GM23338 (cell line): ENCODE measurements at regions not wholly inside any gene's neighbourhood (a gene's known extent, or its start where the extent isn't known, plus 50 kb on each side); places are given as distances from the start of the nearest gene placed in this dataset.

Experiments
- ATAC-seq: fragments of 200-7000 bp; cut with Tn5 transposase; 3 replicates; pipeline ENCODE4 v1.9.1; 2020
- DNase-seq: peaks from one replicate; pipeline ENCODE4 v3.0.0-alpha.2; 2015; ENCODE audit warnings: low spot score
- H2AFZ ChIP-seq: fragments of 200-600 bp; sonication (generic); 2 replicates; pipeline ENCODE4 v1.8.0; 2016; ENCODE audit warnings: antibody characterized with exemption, mild to moderate bottlenecking, moderate library complexity
- H3F3A ChIP-seq: fragments of 200-600 bp; sonication (generic); replicated peaks from 2 replicates; pipeline ENCODE4 v1.8.0; 2017; ENCODE audit warnings: antibody characterized with exemption, mixed run types, low read depth
- H3K27ac ChIP-seq: fragments of 200-600 bp; sonication (generic); 2 replicates; pipeline ENCODE4 v1.6.1; 2016; ENCODE audit warnings: low read depth
- H3K27me3 ChIP-seq: fragments of 200-600 bp; sonication (generic); 2 replicates; pipeline ENCODE4 v1.8.0; 2016; ENCODE audit warnings: mild to moderate bottlenecking, mixed run types, moderate library complexity; ENCODE audit not compliant: insufficient read depth
- H3K36me3 ChIP-seq: fragments of 200-600 bp; sonication (generic); 2 replicates; pipeline ENCODE4 v1.8.0; 2016; ENCODE audit warnings: mild to moderate bottlenecking; ENCODE audit not compliant: insufficient read depth
- H3K4me1 ChIP-seq: fragments of 200-600 bp; sonication (generic); 2 replicates; pipeline ENCODE4 v1.8.0; 2016; ENCODE audit warnings: mild to moderate bottlenecking, moderate library complexity; ENCODE audit not compliant: insufficient read depth
- H3K4me2 ChIP-seq: fragments of 200-600 bp; sonication (generic); 2 replicates; pipeline ENCODE4 v1.7.1; 2017; ENCODE audit warnings: mixed run types
- H3K4me3 ChIP-seq: fragments of 200-600 bp; sonication (generic); 2 replicates; pipeline ENCODE4 v1.6.1; 2016; ENCODE audit warnings: mixed run types
- H3K79me2 ChIP-seq: fragments of 200-600 bp; sonication (generic); replicated peaks from 2 replicates; pipeline ENCODE4 v1.8.0; 2017; ENCODE audit warnings: mild to moderate bottlenecking; ENCODE audit not compliant: insufficient read depth
- H3K9me2 ChIP-seq: fragments of 200-600 bp; sonication (generic); 2 replicates; pipeline ENCODE4 v1.8.0; 2017; ENCODE audit not compliant: insufficient read depth
- H4K20me1 ChIP-seq: fragments of 200-600 bp; sonication (generic); replicated peaks from 2 replicates; pipeline ENCODE4 v1.8.0; 2017; ENCODE audit warnings: mild to moderate bottlenecking; ENCODE audit not compliant: insufficient read depth
- H3K27ac Mint-ChIP-seq: 2 replicates; pipeline ENCODE4 v1.8.0; 2020; ENCODE audit warnings: inconsistent platforms, mild to moderate bottlenecking, moderate library complexity, mixed read lengths
- H3K27me3 Mint-ChIP-seq: 3 replicates; pipeline ENCODE4 v1.8.0; 2022; ENCODE audit warnings: low read depth, mild to moderate bottlenecking, moderate library complexity, mixed read lengths, inconsistent platforms; ENCODE audit not compliant: insufficient read depth, poor library complexity
- H3K36me3 Mint-ChIP-seq: 3 replicates; pipeline ENCODE4 v1.8.0; 2021; ENCODE audit warnings: low read depth, mild to moderate bottlenecking, inconsistent platforms, moderate library complexity, mixed read lengths
- H3K4me1 Mint-ChIP-seq: 3 replicates; pipeline ENCODE4 v1.8.0; 2020; ENCODE audit warnings: mild to moderate bottlenecking, inconsistent platforms, mixed read lengths
- H3K4me3 Mint-ChIP-seq: 3 replicates; pipeline ENCODE4 v1.8.0; 2021; ENCODE audit warnings: moderate library complexity, mild to moderate bottlenecking, inconsistent platforms, mixed read lengths
- H3K9me3 Mint-ChIP-seq: 3 replicates; pipeline ENCODE4 v1.8.0; 2020; ENCODE audit warnings: moderate library complexity, mild to moderate bottlenecking, inconsistent platforms, mixed read lengths
- ETS1 ChIP-seq: IDR thresholded peaks from 2 replicates; pipeline ENCODE4 v1.6.1; 2016; ENCODE audit warnings: antibody characterized with exemption
- EZH2 ChIP-seq: fragments of 200-600 bp; sonication (generic); IDR thresholded peaks from one replicate; pipeline ENCODE4 v1.8.0; 2017; ENCODE audit warnings: antibody characterized with exemption, mild to moderate bottlenecking, low read depth; ENCODE audit not compliant: unreplicated experiment
- EZH2phosphoT487 ChIP-seq: fragments of 200-600 bp; sonication (generic); IDR thresholded peaks from one replicate; pipeline ENCODE4 v1.8.1; 2018; ENCODE audit warnings: antibody characterized with exemption; ENCODE audit not compliant: unreplicated experiment
- JUNB ChIP-seq: IDR thresholded peaks from one replicate; pipeline ENCODE4 v1.6.1; 2016; ENCODE audit warnings: antibody characterized with exemption; ENCODE audit not compliant: unreplicated experiment
- NANOG ChIP-seq: IDR thresholded peaks from 2 replicates; pipeline ENCODE4 v1.6.1; 2016; ENCODE audit warnings: antibody characterized with exemption, borderline replicate concordance
- POLR2AphosphoS5 ChIP-seq: IDR thresholded peaks from 2 replicates; pipeline ENCODE4 v1.6.1; 2016; ENCODE audit warnings: antibody characterized with exemption, low read depth
- REST ChIP-seq: IDR thresholded peaks from one replicate; pipeline ENCODE4 v1.6.1; 2018; ENCODE audit warnings: antibody characterized with exemption; ENCODE audit not compliant: unreplicated experiment
- ZNF114 ChIP-seq: fragments of 250-450 bp; sonication (Bioruptor Pico); IDR thresholded peaks from 2 replicates; pipeline ENCODE4 v1.5.0; 2020; ENCODE audit warnings: mild to moderate bottlenecking, moderate library complexity
- ZNF331 ChIP-seq: fragments of 250-450 bp; sonication (Bioruptor Pico); IDR thresholded peaks from 2 replicates; pipeline ENCODE4 v1.5.0; 2020; ENCODE audit warnings: low read depth, mild to moderate bottlenecking, moderate library complexity
- ZNF462 ChIP-seq: fragments of 250-450 bp; sonication (Bioruptor Pico); IDR thresholded peaks from 2 replicates; pipeline ENCODE4 v1.5.0; 2020; ENCODE audit warnings: mild to moderate bottlenecking, moderate library complexity
- TF ChIP-seq, protein P1 (sequence below), 2 experiments: fragments of 200-600 bp in 1 of 2; sonication (generic) in 1 of 2; conservative IDR thresholded peaks; 2 replicates each; pipeline versions ENCODE4 v1.5.1 to v1.6.1; 2016 to 2017; ENCODE audit warnings: antibody characterized with exemption in 2 of 2, low read depth in 2 of 2, mild to moderate bottlenecking in 2 of 2, moderate library complexity in 1 of 2

DNA sequence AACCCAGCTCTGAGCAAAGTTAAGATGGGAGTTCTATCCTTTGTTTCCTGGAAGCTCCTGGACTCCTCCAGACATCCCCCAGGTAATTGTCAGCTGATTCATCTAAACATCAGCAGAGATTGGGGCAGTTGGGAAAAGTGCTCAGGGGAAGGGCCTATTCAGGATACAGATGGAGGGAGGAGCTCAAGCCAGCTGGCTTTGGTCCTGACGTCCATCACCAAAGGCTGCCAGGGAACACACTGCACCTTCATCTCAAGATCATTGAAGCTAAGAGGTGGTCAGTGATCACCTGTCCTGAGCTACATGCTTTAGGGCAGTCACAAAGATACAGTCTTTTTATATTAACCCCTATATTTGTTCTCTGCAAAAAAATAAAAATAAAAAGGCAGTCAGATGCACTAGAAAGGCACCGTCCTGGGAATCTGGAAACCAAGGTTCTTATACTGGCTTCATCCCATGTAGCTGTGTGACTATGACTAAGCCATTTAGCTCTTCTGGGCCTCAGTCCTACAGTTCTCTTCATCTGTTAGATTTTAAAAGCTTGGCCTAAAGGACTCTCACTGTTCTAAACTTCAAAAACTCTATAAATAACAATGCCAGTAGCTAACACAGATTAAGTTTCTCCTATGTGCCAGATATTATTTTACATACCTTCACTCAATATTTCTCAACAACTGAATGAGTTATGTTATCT, 446.5 kb downstream of the BCL11A start (continued):
- TF ChIP-seq REST, result no peak
- TF ChIP-seq JUNB, result no peak
- no peak for TF ChIP-seq NANOG
- no peak for TF ChIP-seq POLR2AphosphoS5
- TF ChIP-seq ETS1, result no peak
- no peak for TF ChIP-seq ZNF331 (CRISPR knock-in tag)
- no peak for TF ChIP-seq EZH2phosphoT487
- no peak for TF ChIP-seq EZH2

- peaks cover 2% of the 10 kb centered on the region for H3K27me3 Mint-ChIP-seq
- TF ChIP-seq ZNF114 (no peak), NANOG (no peak), POLR2AphosphoS5 (no peak), ZNF462 (CRISPR knock-in tag) (no peak)
- TF ChIP-seq, protein P1, sequence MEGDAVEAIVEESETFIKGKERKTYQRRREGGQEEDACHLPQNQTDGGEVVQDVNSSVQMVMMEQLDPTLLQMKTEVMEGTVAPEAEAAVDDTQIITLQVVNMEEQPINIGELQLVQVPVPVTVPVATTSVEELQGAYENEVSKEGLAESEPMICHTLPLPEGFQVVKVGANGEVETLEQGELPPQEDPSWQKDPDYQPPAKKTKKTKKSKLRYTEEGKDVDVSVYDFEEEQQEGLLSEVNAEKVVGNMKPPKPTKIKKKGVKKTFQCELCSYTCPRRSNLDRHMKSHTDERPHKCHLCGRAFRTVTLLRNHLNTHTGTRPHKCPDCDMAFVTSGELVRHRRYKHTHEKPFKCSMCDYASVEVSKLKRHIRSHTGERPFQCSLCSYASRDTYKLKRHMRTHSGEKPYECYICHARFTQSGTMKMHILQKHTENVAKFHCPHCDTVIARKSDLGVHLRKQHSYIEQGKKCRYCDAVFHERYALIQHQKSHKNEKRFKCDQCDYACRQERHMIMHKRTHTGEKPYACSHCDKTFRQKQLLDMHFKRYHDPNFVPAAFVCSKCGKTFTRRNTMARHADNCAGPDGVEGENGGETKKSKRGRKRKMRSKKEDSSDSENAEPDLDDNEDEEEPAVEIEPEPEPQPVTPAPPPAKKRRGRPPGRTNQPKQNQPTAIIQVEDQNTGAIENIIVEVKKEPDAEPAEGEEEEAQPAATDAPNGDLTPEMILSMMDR (conservative IDR thresholded peaks at IDR 0.05; ENCODE audit: low read depth in 2 of 2), result no peak
Observed at GRCh38 chr2:60105906-60106305, 447.5 kb downstream of the BCL11A start.

More at GRCh38 chr2:60105906-60106305, 447.5 kb downstream of the BCL11A start:
- Histone ChIP-seq H4K20me1 (no peaks in the 10 kb centered on the region), H3K36me3 (no peaks in the 10 kb centered on the region), H3F3A (no peaks in the 10 kb centered on the region), H2AFZ (no peak overlapping the region), H3K27me3 (no peaks in the 10 kb centered on the region), H3K79me2 (no peaks in the 10 kb centered on the region), H3K4me2 (no peak overlapping the region), H3K9me2 (peaks cover 11% of the 10 kb centered on the region; the same call in 1 of the 2 replicates), H3K4me3 (no peak overlapping the region), H3K4me1 (no peaks in the 10 kb centered on the region), H3K27ac (no peak overlapping the region)
- H3K4me3 Mint-ChIP-seq, result no peak overlapping the region
- no peak for DNase-seq
- no peaks in the 10 kb centered on the region for H3K36me3 Mint-ChIP-seq
- no peak overlapping the region for H3K27ac Mint-ChIP-seq
- no peaks in the 10 kb centered on the region for H3K9me3 Mint-ChIP-seq
- no peak for ATAC-seq
- H3K4me1 Mint-ChIP-seq, result peaks cover 3% of the 10 kb centered on the region; the same call in 2 of the 3 replicates
